Neutrophil (primary cell): ENCODE measurements at regions not wholly inside any gene's neighbourhood (a gene's known extent, or its start where the extent isn't known, plus 50 kb on each side); places are given as distances from the start of the nearest gene placed in this dataset.

Source experiments
- H3K27ac ChIP-seq: fragments of 200-600 bp; sonication (generic); 2 replicates; pipeline ENCODE4 v1.5.1; 2016; ENCODE audit warnings: mild to moderate bottlenecking, moderate library complexity
- H3K27me3 ChIP-seq: fragments of 200-600 bp; sonication (generic); 2 replicates; pipeline ENCODE4 v1.6.0; 2016; ENCODE audit warnings: mild to moderate bottlenecking
- H3K36me3 ChIP-seq: fragments of 200-600 bp; sonication (generic); 2 replicates; pipeline ENCODE4 v1.5.1; 2017
- H3K4me1 ChIP-seq, 2 experiments: fragments of 200-600 bp in 1 of 2; sonication (generic) in 1 of 2; 1 replicate in 1 of 2; 2 replicates in 1 of 2; pipeline versions ENCODE4 v1.5.1 to v1.6.1; 2013 to 2016; ENCODE audit warnings: low read depth in 1 of 2, low read length in 1 of 2, mild to moderate bottlenecking in 1 of 2, moderate library complexity in 1 of 2; ENCODE audit not compliant: control insufficient read depth in 1 of 2, insufficient read depth in 1 of 2
- H3K4me3 ChIP-seq, 2 experiments: fragments of 200-600 bp in 1 of 2; sonication (generic) in 1 of 2; 1 replicate in 1 of 2; 2 replicates in 1 of 2; pipeline ENCODE4 v1.5.1; 2013 to 2016; ENCODE audit warnings: low read depth in 1 of 2, low read length in 1 of 2, mild to moderate bottlenecking in 1 of 2, moderate library complexity in 1 of 2
- H3K9me3 ChIP-seq: fragments of 200-600 bp; sonication (generic); 2 replicates; pipeline ENCODE4 v1.5.1; 2016
- TF ChIP-seq, protein P1 (sequence below): fragments of 200-600 bp; sonication (generic); IDR thresholded peaks from 2 replicates; pipeline ENCODE4 v1.5.1; 2016; ENCODE audit warnings: antibody characterized with exemption

DNA sequence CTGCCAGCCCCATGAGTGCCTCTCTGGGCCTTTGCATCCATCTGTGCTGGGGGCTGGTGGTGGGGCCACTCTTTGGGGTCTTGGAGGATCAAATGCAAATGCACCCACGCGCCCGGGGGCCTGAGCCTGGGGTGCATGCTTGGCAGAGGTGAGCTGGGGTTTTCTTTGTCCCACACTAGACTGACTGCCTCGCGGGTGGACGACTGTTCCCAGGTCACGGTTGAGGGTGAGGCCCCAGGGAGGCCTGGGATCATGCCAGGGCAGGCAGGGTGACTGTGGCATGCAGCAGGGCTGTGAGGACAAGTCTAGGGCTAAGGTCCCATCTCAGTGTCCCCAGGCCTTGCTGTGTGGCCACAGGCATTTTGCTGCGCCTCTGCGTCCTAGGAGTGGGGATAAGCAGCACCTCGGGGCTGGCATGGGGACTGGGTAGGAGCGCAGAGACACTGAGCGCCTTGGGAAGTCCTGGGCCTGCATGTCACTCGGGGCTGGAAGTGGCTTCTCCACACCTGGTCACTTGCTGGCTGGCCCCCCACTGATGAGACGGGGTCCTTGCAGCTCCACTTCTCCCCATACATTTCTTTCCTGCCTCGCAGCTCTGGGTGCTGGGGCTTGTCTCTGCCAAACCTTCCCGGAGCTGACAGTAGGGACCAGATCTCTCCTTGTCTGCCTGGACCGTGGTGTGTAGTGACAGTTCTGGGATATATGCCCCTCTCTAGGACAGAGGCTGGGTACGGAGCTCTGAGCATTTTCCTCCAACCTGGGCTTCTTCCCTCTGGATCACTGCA is 133.1 kb downstream of the CTTN start:
- H3K27me3 ChIP-seq: no peaks in the 10 kb centered on the region
- H3K9me3 ChIP-seq: no peaks in the 10 kb centered on the region
- no peak overlapping the region for H3K27ac ChIP-seq
- H3K36me3 ChIP-seq: no peaks in the 10 kb centered on the region
- TF ChIP-seq, protein P1, sequence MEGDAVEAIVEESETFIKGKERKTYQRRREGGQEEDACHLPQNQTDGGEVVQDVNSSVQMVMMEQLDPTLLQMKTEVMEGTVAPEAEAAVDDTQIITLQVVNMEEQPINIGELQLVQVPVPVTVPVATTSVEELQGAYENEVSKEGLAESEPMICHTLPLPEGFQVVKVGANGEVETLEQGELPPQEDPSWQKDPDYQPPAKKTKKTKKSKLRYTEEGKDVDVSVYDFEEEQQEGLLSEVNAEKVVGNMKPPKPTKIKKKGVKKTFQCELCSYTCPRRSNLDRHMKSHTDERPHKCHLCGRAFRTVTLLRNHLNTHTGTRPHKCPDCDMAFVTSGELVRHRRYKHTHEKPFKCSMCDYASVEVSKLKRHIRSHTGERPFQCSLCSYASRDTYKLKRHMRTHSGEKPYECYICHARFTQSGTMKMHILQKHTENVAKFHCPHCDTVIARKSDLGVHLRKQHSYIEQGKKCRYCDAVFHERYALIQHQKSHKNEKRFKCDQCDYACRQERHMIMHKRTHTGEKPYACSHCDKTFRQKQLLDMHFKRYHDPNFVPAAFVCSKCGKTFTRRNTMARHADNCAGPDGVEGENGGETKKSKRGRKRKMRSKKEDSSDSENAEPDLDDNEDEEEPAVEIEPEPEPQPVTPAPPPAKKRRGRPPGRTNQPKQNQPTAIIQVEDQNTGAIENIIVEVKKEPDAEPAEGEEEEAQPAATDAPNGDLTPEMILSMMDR: no peak
- H3K4me1 ChIP-seq: no peaks in the 10 kb centered on the region
- no peak overlapping the region for H3K4me3 ChIP-seq

DNA sequence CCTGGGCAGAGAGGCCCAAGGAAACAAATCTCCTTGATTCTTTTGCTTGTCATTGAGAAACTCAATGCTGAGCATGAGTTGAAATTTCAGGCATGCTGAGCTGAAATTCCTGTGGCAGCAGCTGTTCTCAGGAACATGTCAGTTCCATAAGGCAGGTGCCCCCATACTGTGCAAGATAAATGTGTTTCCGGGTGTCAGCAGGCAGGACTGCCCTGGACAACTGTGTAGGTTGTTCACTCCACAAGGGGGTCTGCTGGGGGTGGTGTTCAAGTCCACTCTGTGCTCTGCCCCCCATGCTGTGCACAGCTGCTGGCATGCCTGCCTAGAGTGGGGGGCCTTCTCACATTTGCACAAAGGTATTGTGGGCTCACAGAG is 133.7 kb downstream of the CTTN start:
- Histone ChIP-seq H3K27me3 (no peaks in the 10 kb centered on the region), H3K4me3 (no peak overlapping the region), H3K9me3 (no peaks in the 10 kb centered on the region), H3K36me3 (no peaks in the 10 kb centered on the region), H3K4me1 (no peaks in the 10 kb centered on the region), H3K27ac (no peak overlapping the region)
- TF ChIP-seq, protein P1: no peak

DNA sequence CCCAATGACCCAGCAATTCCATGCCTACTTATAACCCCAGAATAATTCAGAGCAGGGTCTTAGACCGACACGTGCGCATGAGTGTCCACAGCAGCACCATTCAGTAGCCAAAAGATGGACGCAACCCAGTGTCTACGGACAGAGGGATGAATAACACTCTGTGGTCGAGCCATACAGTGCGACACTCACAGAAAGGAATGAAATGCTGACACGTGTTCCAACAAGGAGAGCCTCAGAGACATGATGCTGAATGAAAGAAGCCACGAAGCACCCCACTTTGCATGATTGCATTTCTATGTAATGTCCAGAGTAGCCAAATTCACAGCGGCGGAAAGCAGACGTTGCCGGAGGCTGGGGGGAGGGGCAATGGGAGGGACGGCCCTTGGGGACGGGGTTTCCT is 134.4 kb downstream of the CTTN start:
- TF ChIP-seq, protein P1: no peak
- no peak overlapping the region for H3K27ac ChIP-seq

DNA sequence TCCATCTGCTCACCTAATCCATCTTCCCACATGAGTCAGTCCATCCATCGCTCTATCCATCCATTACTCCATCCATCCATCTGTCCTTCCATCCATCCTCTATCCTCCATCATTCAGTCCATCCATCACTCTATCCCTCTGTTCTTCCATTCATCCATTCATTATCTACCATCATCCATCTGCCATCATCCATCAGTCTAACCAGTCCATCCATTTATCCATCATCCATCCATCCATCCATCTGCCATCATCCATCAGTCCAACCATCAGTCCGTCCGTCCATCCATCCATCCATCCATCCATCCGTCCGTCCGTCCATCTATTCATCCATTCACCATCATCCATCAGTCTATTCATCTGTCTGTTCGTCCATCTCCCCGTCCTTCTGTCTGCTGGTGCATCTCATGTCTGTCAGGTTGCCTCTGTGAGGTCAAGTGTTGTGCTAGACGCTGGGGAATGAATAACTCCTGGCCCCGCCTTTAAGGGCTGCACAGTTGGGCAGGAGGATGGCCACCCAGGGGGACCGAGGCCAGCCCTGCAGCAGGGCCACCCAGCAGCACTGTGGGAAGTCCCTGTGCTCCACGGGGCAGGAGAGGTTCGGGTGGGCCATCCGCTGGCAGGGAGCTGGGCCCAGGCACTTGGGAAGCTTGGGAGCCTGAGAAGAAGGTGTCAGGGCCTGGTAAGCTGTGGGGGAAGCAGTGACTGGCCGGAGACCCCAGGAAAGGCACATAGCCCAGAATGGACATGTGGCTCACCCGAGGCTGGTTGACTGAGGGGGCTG is 137.1 kb downstream of the CTTN start:
- H3K4me3 ChIP-seq: no peak overlapping the region
- TF ChIP-seq, protein P1: no peak
- H3K36me3 ChIP-seq: no peaks in the 10 kb centered on the region
- H3K9me3 ChIP-seq: no peaks in the 10 kb centered on the region
- no peaks in the 10 kb centered on the region for H3K4me1 ChIP-seq
- no peaks in the 10 kb centered on the region for H3K27me3 ChIP-seq
- no peak overlapping the region for H3K27ac ChIP-seq

More for the DNA sequence above, 134.4 kb downstream of the CTTN start:
- Histone ChIP-seq H3K4me3 (no peak overlapping the region), H3K36me3 (no peaks in the 10 kb centered on the region), H3K27me3 (no peaks in the 10 kb centered on the region), H3K4me1 (no peaks in the 10 kb centered on the region), H3K9me3 (no peaks in the 10 kb centered on the region)

DNA sequence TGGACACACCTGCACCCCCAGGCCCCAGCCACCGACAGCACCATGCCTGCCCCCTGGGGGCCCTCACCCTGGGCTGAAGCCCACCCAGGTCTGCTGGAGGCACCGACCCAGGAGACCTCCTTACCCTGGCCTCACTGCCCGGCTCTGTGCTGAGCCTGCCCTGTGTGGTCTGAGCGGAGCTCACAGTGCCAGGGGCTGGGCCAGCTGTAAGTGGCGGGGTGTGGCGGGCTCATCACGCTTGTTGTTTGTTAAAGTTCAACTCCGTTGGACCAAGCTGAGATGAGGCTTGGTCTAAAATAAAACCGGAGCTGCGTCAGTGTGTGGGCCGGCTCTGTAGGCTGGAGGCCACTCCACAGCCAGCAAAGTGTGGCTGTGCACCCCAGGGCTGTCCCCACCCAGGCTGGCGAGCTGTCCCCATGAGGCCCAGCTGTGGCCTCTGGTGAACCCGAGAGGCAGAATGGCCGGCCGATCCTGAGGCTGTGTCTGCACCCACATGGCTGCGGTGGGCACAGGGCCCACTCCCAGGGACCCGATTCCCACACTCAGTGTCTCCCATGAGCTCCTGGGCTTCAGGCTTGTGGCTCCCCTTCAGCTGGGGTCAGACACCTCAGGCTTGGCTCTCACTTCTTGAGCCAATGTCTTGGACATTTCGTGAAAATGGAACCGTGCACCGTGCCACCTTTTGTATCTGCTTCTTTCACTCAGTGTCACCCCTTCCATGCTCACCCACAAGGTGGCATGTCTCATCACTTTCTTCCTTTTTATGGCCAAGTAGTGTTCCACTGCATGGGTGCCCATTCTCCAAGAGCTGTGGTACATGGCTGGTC is 137.9 kb downstream of the CTTN start:
- TF ChIP-seq, protein P1: no peak
- Histone ChIP-seq H3K27ac (no peak overlapping the region), H3K9me3 (no peaks in the 10 kb centered on the region), H3K36me3 (no peaks in the 10 kb centered on the region), H3K27me3 (no peaks in the 10 kb centered on the region), H3K4me3 (no peak overlapping the region), H3K4me1 (no peaks in the 10 kb centered on the region)
